GM19328 (cell line): ENCODE measurements at regions not wholly inside any gene's neighbourhood (a gene's known extent, or its start where the extent isn't known, plus 50 kb on each side); places are given as distances from the start of the nearest gene placed in this dataset.

Experiments
- ATAC-seq: cut with Tn5 transposase; IDR thresholded peaks from one replicate; pipeline ENCODE4 v1.9.1; 2021; ENCODE audit warnings: mild to moderate bottlenecking, moderate library complexity; ENCODE audit not compliant: unreplicated experiment

DNA sequence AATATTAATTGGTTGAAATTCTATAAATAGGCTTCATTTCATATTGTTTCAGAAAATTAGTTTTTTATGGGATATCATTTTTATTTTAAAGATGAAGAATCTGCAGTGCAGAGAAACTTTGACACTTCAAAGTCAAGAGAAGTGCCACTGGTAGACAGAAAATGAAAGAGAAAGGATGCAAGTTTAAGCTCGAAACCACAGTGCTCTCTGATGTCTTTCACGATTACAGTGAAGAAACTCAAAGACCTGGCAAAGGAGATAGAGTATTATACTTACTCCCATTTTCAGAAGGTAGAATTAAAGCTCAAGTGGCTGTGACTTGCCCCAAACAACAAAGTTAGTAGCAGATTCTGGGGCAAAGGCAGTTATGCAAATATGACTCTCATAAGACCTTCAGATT lies 745.4 kb downstream of the TECRL start:
- no peak for ATAC-seq

DNA sequence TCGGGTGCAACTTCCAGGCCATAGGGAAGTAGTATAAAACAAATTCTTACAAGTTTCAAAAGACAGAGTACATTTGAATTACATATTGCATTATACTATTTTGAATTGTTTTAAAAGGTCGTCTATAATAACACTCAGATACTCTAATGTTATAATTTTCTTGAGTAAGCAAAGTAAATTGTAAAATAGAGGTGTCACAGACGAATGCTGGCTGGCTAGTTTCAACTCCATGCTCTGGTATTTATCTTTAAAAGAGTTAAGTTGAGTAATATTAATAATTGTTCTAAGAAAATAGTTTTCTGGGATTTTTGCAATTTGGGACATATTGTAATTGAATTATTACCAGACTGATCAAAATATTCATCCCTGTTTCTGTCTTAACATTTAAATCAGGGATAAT lies 764.9 kb downstream of the TECRL start:
- ATAC-seq = no peak

DNA sequence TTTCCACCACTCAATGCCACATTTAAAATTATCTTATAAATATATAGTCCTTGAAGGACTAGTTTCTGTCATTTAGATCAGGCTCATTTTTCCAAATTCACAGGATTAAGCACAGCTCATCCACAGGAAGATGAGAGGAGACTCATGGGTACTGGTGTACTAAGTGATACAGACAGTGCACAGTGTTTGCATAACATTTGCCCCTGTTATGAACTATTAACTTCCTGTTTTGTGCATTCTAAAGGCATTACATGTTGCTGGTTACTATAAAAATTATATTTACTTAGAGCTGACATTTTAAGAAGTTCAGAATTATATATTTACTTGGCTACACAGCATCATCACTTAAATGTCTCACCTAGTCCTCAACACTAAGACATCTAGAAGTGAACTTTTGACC lies 772.0 kb downstream of the TECRL start:
- ATAC-seq = no peak

DNA sequence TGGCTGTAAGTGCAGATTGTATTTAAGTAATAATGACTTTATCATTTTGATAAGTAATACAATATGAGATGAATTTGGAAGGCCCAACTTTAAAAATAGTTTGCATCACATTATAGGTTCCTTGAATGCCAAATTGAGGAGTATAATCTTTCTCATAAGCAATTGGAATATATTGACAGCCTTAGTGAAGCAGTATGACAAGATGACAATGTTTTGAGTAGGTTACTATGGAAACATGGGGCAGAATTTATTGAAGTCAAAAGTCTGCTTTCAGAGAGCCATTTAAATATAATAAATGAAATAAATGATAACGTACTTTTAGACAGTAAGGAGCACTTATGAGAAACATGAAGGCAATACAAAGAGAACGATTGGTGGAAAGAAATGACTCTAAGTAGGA lies 776.4 kb downstream of the TECRL start:
- ATAC-seq = no peak

DNA sequence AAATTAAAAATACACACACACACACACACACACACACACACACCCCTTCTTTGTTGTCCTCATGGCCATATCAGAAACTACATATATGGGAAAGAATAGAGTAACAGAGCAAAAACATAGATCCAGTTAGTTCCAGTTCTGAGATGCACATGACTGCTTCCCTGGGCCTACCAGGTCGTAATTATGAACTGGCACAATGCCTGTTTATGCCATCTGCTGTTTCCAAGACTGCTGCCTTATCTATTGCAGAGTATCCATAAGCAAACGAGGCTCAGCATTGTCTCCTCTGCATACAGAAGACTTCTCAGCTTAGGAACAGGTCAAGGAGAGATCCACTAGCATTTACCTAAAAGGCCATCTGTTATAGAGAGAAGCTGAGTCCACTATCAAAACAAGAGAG lies 789.0 kb downstream of the TECRL start:
- ATAC-seq = no peak

DNA sequence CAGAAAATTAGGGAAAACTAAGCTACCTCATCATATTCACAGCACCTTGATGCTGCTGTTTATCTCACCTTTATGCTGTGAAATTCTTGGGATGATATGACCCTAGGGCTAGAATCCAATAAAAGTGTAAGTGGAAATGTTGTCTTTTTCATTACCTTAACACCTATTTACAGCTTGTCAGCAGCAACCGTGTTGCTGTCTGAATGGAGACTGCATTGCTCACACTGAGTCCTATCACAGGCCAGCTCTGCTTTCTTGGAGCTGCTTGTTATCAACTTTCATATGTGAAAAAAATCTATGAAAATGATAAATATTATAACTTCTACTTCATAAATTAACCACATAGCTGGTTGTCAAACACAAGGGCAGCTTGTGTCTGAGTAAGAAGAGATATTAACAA lies 789.5 kb downstream of the TECRL start:
- ATAC-seq = no peak

DNA sequence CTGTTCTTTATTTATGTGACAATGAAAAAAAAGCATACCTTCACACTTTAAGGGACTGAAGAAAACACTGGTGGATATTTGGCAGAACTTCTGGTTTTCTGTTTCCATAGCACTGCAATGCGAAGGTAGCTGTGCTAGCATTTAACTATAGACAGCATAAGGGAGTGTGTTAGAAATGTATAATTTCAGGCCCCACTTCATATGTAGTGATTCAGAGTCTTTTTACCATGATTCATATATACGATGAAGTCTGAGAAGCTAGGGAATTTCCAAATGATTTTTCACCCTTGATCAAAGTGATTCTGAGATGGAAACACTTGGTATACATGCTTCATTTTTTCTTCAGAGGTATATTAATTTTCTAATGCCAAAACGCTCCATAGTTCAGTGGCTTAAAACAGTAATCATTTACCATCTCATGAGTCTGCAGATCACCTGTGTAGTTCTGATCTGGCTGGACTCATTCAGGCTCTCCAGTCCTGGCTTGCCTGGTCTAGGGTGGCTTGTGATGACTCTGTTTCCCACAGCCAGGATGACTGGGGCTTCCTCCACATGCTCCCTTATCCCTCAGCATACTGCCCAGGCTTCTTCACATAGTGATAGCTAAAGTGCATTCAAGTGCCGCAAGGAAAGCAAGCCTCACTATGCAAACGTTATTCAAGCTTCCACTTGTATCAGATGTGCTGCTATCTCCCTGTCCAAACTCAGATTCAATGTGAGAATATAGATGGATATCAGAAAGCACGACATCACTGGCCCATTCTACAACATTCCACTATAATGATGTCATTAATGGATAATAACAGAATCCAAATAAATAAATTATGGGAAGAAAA lies 790.1 kb downstream of the TECRL start:
- ATAC-seq = no peak

DNA sequence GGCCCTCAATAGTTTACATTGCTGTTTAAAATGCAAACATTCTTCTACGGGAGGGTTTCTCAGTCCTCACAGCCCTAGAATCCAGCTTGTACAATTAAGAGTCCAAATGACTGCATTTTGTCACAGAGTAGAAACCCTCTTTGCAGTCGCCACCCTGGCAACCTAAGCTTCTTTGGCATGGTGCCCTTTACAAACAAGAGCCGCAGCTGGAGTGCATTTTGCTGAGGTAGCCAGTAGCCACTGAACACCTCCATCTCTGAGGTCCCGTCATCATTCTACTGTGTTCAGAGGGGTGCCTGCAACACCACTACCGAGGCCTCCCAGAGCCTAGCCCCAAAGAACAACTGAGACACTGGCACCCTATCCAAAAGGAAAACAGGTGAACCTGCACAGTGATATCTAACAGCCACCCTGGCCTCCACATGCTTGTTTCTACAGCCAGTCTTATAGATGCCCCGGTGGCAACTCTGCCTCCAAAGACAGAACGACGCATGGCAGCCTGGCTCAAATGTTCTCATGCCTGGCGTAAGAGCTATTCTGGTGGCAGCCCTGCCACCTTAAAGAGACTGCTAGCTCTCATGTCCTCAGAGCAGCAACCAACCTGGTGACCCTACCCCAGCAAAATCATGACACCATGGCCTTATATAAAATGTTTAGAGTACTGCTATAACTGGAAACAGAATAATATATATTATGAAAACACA lies 801.9 kb downstream of the TECRL start:
- ATAC-seq = no peak

DNA sequence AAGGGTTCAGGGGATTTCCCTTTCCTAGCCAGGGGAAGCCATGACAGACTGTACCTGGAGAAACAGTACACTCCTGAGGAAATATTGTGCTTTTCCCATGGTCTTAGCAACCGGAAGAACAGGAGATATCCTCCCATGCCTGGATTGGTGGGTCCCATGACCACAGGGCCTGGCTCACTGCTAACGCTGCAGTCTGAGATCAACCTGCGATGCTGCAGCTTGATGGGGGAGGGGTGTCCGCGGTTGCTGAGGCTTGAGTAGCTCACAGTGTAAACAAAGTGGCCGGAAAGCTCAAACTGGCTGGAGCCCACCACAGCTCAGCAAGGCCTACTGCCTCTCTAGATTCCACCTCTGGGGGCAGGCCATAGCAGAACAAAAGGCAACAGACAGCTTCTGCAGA lies 819.5 kb downstream of the TECRL start:
- ATAC-seq = no peak

DNA sequence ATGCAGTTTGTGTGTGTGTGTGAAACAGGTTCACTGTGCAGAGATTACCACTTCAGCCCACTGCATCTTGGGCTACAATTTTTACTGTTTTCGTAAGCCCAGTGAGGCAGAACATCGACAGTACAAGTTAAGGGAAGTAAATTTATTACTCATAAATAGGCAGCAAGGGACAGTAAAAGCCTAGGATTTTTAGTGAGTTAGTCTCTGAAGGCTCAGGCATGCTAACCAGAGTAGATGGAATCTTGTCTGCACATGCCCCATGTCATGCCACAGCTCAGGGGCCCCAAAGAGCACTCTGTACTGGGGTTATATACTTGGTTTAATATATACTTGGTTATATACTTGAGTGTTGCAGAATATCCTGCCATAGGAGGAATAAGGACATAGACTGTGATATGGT lies 825.7 kb downstream of the TECRL start:
- no peak for ATAC-seq

DNA sequence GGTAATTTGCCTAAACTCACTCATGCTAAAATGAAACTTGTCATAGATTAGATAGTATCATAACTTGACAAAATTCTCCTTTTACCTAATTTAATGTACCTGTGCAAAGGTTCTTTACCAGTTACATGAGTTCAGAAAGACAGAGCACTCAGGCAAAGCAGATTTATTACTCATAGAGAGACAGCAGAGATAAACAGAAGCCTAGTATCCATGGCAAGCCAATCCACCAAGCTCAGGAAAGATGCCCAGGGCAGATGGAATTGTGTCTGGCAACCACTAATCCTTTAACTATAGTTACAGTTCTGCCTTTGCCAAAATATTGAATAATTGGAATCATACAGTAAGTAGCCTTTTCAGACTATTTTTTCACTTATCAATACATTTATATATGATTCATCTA lies 826.2 kb downstream of the TECRL start:
- no peak for ATAC-seq

DNA sequence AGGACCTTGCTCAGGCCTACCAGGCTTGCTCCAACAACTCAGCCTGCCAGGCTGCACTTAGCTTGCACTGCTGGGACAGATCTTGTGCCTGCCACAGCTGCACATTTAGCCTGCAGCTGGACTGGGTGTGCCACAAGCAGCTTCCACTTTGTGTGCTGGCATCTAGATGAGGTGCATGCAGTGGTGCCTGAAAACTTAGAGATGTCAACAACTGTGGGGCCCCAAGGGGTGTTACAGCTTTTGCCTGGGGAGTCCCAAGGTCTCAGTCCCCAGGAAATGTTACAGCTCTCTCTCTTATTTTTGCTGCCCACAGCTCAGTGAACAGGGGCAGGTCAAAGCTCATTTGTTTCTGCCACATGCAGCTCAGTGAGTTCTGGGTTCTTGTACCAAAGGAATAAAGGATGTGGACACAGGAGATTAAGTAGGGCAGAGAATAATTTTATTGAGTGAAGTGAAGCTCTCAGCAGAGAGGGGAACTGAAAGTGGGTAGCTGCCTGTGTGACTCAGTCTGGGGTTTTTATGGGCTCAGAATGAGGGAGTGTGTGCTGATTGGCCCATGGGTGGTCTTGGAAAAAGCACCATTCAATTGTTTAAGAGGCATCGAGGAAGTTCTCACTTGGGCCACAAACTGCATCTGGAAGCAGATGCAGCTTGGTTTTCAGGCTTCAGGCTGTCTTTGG lies 828.3 kb downstream of the TECRL start:
- ATAC-seq = no peak

DNA sequence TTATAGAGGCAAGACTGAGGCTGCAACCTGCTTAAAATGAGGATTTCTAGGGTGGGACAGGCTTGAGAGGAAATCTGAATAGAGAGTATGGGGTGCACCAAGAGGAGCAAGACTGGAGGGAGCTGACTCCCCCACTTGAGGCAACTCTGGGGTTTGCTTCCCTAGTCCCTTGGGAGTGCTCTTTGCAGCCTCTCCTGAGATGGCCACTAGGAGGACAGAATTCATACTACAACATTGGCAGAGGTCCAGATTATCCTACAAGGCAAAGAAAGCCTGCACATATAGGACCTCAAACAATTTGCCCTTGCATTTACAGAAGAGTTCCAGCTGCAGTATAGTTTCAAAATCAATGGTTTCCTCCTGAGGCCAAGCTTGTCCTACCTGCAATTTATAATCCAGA lies 830.9 kb downstream of the TECRL start:
- ATAC-seq = no peak

DNA sequence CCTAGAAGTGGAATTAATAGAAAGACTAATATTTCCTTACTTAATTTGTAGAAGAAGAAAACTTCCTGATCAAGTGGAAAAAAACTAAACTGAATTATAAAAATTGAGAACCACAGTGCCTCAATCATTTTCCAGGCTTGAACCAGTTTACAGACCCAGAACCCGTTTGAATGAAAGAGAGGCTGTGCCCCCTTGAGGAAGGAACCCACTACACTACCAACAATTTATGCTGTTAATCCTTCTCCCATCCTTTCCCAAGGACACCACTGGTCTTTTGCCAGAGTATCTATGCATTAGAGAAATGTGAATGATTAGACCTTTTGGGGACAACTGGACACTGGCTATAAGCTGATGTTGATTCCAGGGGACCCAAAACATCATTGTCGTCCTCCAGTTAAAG lies 842.6 kb downstream of the TECRL start:
- ATAC-seq = no peak

DNA sequence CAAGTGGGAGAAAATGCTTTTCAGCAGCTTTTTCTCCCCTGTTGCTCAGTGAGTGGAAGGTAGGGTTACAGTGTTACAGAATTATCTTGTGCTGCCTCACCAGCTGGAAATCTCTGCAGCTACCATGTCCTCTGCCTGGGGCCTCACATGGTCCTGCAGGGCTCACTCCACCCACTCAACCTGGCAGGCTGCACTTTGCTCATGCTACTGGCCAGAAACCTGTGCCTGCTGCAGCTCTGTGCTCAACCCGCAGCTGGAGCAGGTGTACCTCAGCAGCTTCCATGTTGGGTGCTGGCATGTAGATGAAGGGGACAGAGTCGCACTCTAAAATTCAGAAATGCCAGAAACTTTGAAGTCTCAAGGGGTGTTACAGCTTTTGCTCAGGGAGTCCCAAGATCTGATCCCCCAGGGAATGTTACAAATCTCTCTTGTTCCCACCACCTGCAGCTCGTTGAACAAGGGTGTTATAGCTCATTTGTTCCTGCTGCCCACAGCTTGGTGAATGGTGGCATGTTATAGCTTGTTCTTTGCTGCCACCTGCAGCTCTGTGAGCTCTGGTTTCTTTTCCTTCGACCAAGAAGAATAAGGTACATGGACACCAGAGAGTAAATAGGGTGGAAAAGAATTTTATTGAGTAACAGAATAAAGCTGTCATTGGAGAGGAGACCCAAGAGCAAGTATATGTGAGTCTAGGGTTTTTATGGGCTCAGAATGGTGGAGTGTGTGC lies 845.8 kb downstream of the TECRL start:
- ATAC-seq = no peak

DNA sequence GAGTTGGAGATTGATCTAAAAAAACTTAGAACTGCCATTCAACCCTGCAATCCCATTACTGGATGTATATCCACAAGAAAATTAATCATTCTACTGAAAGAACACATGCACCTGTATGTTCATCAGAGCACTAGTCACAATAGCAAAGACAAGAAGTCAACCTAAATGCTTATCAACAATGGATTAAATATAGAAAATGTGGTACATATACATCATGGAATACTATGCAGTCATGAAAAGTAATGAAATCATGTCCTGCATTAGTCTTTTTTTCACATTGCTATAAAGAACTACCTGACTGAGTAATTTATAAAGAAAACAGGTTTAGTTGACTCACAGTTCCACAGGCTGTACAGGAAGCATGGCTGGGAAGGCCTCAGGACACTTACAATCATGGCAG lies 850.5 kb downstream of the TECRL start:
- no peak for ATAC-seq

DNA sequence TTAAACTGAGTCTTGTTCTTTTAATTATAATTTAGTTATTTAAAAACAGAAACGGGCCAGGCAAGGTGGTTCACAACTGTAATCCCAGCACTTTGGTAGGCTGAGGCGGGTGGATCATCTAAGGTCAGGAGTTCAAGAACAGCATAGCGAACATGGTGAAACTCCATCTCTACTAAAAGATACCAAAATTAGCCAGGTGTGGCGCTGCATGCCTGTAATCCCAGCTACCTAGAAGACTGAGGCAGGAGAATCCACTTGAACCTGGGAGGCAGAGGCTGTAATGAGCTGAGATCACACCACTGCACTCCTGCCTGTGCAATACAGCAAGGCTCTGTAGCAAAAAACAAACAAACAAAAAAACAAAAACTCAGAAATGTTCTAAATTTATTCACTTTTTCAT lies 852.9 kb downstream of the TECRL start:
- ATAC-seq = no peak

DNA sequence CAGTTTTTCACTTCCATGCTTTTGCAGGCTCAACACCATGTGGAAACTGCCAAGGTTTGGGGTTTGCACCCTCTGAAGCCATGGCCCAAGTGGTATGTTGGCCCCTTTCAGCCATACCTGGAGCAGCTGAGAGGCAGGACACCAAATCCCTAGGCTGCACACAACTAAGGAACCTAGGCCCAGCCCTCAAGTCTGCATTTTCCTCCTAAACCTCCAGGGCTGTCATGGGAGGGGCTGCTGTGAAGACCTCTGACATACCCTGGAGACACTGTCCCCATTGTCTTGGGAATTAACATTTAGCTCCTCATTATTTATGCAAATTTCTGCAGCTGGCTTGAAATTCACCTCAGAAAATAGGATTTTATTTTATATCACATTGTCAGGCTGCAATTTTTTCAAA lies 856.1 kb downstream of the TECRL start:
- no peak for ATAC-seq

DNA sequence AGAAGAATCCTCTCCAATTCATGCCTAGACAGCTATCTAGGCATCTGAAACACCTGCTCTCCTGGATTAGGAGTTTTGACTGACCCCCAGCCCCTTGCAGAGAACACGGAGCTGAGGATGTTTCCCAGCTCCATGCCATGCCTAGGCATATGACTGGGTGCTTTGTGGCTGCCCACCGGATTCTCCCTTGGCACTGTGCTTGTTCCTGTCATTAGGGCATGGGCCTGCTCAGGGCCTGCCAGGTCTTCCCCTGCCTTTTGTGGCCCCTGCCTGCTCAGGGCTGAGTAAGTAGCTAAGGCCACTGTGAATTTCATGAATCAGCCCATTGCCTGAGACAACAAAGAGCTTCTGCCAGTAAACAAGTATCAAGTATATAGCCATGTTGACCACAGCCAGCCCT lies 867.4 kb downstream of the TECRL start:
- ATAC-seq = no peak

DNA sequence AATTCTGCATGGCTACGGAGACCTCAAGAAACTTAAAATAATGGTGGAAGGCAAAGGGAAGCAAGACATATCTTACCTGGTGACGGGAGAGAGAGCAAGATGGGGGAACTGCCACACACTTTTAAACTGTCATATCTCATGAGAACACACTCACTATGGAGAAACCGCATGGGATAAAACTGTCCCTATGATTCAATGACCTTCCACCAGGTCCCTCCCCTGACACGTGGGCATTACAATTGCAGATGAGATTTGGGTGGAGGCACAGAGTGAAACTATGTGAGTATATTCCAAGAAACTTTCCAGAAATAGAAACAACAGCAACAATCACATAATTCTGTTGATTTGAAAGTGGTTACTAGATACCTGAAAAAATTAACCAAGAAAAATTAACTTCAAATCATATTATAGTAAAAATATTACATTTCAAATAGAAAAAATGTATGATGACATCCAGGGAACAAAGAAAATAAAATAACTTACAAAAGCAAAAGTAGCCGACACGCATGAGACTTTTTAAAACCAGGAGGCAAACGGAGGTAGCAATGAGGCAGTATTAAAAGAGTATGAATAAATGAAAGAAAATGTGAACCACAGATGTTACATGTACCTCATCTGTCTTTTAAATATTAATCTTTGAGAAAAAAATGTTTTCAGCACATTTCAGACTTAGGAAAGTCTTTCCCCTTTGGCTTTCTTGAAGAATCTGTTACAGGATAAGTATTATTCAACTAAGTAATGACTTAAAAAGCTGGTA lies 879.5 kb downstream of the TECRL start:
- ATAC-seq = no peak
